Caki2 (cell line): ENCODE measurements at regions not wholly inside any gene's neighbourhood (a gene's known extent, or its start where the extent isn't known, plus 50 kb on each side); places are given as distances from the start of the nearest gene placed in this dataset.
A peak's percentile ranks its signal among the peaks of the same experiment; 100 is the strongest.

ENCODE experiments used
- DNase-seq: peaks from one replicate; pipeline ENCODE4 v3.0.0-alpha.2; 2015; ENCODE audit warnings: low read depth
- in situ Hi-C: cut with HindIII; loops from 2 replicates; pipeline ENCODE4 v1.10.0; 2016; ENCODE audit warnings: low sequenced_read_pairs, low pct_unique_long_range_greater_than_20kb, mixed read lengths

GRCh38 chr20:61126369-61127195 lies 125.5 kb upstream of the CDH4 start:
- DNase-seq = no peak
- in situ Hi-C loops = no loop called here

- in situ Hi-C loops = no loop called here
- DNase-seq = peak; percentile 42
Measured at GRCh38 chr20:61127311-61128039, 124.6 kb upstream of the CDH4 start.

- in situ Hi-C loops = no loop called here
- no peak for DNase-seq
Measured at GRCh38 chr20:61128701-61129269, 123.3 kb upstream of the CDH4 start.

- DNase-seq = no peak
- in situ Hi-C loops = no loop called here
Measured at GRCh38 chr20:61129311-61129710, 122.8 kb upstream of the CDH4 start.

- in situ Hi-C loops = no loop called here
- no peak for DNase-seq
Measured at GRCh38 chr20:61130156-61130555, 121.9 kb upstream of the CDH4 start.

DNA sequence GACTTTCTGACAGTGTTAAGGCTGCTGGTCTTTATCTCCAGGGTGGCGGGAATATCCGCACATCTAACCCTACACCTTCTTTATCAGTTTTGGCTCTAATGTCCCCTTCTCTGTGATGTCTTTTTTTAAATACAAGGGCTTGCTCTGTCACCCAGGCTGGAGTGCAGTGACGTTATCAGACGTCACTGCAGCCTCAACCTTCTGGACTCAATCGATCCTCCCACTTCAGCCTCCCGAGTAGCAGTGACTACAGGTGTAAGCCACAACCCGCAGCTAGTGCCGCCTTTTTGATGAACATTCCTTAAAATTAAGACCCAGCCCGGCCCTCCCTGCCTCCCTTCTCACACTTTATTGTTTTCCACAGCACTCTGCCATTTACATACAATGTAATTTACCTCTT lies 120.1 kb upstream of the CDH4 start:
- DNase-seq = no peak
- in situ Hi-C loops = no loop called here

DNA sequence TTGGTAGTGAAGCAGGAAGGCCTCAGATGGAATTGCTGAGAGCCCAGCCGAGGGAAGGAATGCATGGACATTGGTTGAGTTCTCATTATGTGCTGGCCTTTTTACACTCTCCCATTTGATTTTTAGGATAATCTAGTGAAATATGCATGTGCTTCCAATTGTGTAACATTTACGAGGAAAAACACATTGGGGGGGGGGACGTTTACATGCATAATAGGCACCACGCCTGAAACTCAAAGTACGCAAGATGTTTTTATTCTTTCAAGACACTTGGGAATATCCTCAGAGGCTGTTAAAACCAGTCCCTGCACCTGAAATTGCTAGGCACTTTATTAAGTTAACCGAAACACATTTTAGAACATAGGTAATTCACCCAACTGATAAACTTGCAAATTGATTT lies 118.5 kb upstream of the CDH4 start:
- in situ Hi-C loops = no loop called here
- DNase-seq = no peak

GRCh38 chr20:61134296-61135030 lies 117.6 kb upstream of the CDH4 start:
- no peak for DNase-seq
- in situ Hi-C loops = no loop called here

GRCh38 chr20:61135266-61135665 lies 116.8 kb upstream of the CDH4 start:
- DNase-seq = no peak
- in situ Hi-C loops = no loop called here

DNA sequence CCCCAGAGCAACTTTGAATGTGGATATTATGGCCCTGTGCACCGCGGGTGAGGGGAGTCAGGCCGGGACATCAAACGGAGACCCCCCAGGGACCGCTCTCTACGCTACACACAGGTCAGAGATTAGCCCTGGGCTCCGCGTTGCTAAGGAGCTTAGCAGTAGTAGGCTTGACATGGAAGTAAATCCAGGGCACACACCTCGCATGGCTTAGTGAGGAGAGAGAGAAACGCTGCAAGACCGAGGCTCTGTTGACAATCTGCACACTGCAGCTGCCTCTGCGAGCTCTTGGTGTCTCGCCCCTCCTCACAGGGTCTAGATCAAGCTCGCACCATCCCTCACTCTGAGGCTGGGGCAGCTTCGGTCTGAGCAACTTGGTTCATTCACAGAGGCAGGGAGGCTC lies 116.1 kb upstream of the CDH4 start:
- DNase-seq = no peak
- in situ Hi-C loops = no loop called here

GRCh38 chr20:61138566-61138965 lies 113.5 kb upstream of the CDH4 start:
- in situ Hi-C loops = no loop called here
- DNase-seq = no peak

DNA sequence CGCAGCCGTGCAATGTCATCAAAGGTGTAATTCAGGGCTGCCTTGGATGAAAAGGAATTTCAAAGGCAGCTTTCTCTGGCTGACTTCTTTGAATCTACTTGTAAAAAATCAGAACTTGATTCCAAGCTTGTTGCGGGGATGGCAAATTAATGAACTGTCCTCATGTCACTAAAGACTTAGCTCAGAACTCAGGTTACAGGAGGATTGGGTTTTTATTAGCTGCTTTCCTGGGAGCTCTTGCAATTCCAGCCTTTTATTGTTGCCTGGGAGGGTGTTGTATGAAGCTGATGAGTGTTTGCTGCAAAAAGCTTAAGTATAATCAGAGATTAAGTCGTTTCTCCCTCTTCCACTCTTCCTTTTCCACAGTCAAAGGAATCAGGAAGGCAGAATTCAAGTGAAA lies 113.0 kb upstream of the CDH4 start:
- DNase-seq = no peak
- in situ Hi-C loops = no loop called here

GRCh38 chr20:61140576-61140975 lies 111.5 kb upstream of the CDH4 start:
- no peak for DNase-seq
- in situ Hi-C loops = no loop called here

- in situ Hi-C loops = no loop called here
Measured at GRCh38 chr20:61146023-61146422, 106.0 kb upstream of the CDH4 start.

DNA sequence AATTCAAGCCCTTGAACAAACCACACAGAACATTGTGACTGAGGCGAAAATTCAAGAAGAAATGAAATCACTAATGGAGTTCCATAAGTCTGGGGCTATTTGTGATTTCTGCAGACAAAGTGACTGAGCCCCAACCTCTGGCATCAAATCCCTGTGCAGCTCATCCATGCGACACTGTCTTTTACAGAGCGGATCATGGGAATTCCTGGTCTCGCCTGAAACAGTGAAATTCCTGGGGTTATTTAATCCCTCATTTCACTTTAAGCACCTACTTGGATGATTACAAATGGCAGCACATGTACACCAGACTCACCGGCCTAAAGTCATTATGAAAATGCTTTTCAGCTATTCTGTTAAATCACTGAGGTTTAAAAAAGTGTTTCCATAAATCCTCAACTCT lies 102.4 kb upstream of the CDH4 start:
- DNase-seq = no peak
- in situ Hi-C loops = no loop called here

More at GRCh38 chr20:61146023-61146422, 106.0 kb upstream of the CDH4 start:
- no peak for DNase-seq

DNA sequence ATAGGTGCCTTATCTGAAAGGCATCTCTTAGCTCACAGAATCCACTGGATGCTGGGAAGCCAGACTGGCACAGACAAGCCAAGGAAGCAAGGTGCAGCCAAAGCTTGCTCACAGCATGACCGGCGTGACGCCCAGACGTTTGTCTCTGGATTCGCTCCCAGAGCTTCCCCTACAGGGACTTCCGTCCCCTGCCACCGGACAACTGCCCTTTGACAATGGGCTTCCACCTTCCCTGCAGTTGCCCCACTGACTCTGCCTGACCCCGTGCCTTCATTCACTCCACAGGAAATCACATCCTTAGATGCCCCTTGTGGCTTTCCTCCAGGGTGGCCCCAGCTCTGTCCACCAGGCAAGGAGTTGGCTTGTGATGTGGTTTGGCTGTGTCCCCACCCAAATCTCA lies 94.8 kb upstream of the CDH4 start:
- in situ Hi-C loops = no loop called here

DNA sequence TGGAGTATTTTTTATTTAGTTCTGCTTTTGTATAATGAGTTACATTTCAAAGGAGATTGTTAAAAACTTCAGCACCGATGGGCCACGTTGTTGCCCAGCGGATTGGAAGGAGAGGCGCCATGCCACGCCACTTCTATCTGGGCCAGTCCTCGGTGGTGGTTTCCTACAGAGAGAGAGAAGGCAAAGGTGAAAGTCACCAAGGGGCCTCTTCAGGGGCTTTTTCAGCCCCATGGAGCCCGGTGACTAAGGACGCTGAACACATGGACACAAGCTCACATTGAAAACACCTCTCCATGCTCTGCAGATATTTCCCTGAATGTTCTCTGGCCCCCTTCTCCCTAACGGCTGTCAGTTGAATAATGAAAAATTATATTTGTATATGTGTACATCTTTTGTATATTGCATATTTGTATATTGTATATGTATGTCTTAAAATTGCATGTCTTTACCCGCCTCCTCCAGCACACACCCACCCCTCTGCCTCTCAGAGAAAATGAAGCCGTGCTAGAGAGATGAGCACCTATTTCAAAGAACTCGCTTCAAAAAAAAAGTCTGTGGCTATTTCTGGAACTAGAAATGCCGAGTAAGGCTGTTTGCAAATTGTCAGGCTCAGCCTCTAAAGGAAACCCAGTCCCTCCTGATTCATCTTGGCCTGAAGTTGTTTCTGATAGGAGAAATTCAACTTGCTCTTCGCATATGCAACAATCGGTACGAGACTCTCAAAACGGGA lies 91.9 kb upstream of the CDH4 start:
- DNase-seq = no peak
- in situ Hi-C loops = no loop called here

More for the DNA sequence above, 94.8 kb upstream of the CDH4 start:
- DNase-seq = no peak

DNA sequence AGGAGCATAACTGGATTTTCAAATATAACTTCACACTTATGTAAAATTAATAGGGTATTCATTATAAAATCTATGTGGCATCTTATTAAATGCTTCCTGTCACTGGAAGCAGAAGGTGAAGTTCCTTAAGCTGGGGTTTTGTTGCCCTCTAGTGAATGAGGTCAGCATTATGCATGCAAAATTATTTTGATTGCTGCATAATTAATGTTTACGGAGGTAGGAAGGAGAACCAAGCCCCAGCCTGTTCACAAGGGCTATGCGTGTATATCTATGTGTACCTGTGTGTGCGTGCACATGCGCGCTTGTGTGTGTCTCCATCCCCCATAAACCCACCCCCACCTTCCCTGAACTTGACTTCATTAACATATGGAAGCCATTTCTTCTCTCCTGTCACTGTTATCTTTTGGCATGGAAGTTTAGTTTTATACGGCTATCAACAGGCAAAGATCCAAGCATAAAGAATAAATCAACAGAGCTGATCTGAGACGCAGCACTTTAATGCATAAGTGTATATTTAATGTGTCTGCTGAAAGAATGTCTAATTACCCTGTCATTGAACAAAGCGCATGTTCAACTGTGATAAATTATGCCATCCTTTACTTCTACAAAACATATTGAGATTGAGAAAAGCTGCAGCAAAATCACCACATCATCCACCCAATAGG lies 90.2 kb upstream of the CDH4 start:
- in situ Hi-C loops = no loop called here

More for the DNA sequence above, 90.2 kb upstream of the CDH4 start:
- DNase-seq = no peak
